ENCODE measurements at regions not wholly inside any gene's neighbourhood (a gene's known extent, or its start where the extent isn't known, plus 50 kb on each side); places are given as distances from the start of the nearest gene placed in this dataset.
"Not testable (repeated sequence)": the region's sequence is repeated elsewhere in the genome, so short reads cannot be mapped to it uniquely, and the experiment has no call there.

- not testable (repeated sequence) for TF ChIP-seq CTCF (conservative IDR thresholded peaks at IDR 0.05 in 1 of 2, IDR thresholded peaks at IDR 0.05 in 1 of 2; ENCODE audit: low read depth in 1 of 2, low read length in 2 of 2); EZH2 (IDR thresholded peaks at IDR 0.05; ENCODE audit: low read length, missing control alignments)
Observed at GRCh38 chr5:94097384-94097783, 356.0 kb upstream of the POU5F2 start.
